ENCODE measurements at regions not wholly inside any gene's neighbourhood (a gene's known extent, or its start where the extent isn't known, plus 50 kb on each side); places are given as distances from the start of the nearest gene placed in this dataset.

DNA sequence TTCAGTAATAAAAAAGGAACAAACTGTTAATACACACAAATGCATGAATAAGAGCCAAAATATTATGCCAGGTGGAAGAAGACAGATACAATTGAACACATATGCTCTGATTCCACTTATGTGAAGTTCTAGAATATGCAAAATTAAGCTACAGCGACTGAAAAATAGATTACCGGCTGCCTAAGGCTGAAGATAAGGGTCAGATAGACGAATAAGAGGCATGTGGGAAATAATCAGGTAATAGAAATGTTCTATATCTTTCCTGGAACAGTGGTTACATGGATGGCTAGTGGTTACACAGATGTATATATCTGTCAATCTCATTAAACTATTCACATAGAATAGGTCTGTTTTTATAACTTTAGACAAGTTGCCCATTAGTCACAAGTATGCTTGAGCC is 51.9 kb upstream of the REG3G start:
- Mint-ChIP-seq H3K36me3 (no peaks in the 10 kb centered on the region), H3K27me3 (ENCODE audit: low read depth) (no peaks in the 10 kb centered on the region), H3K9me3 (no peaks in the 10 kb centered on the region), H3K4me3 (no peak overlapping the region), H3K27ac (no peak overlapping the region), H3K4me1 (peaks cover 17% of the 10 kb centered on the region)
- no peak for ATAC-seq
- TF ChIP-seq, protein P1, sequence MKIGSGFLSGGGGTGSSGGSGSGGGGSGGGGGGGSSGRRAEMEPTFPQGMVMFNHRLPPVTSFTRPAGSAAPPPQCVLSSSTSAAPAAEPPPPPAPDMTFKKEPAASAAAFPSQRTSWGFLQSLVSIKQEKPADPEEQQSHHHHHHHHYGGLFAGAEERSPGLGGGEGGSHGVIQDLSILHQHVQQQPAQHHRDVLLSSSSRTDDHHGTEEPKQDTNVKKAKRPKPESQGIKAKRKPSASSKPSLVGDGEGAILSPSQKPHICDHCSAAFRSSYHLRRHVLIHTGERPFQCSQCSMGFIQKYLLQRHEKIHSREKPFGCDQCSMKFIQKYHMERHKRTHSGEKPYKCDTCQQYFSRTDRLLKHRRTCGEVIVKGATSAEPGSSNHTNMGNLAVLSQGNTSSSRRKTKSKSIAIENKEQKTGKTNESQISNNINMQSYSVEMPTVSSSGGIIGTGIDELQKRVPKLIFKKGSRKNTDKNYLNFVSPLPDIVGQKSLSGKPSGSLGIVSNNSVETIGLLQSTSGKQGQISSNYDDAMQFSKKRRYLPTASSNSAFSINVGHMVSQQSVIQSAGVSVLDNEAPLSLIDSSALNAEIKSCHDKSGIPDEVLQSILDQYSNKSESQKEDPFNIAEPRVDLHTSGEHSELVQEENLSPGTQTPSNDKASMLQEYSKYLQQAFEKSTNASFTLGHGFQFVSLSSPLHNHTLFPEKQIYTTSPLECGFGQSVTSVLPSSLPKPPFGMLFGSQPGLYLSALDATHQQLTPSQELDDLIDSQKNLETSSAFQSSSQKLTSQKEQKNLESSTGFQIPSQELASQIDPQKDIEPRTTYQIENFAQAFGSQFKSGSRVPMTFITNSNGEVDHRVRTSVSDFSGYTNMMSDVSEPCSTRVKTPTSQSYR (CRISPR knock-in tag; IDR thresholded peaks at IDR 0.05): no peak
- TF ChIP-seq ZNF671 (CRISPR knock-in tag; IDR thresholded peaks at IDR 0.05): no peak
- TF ChIP-seq ELF4 (CRISPR knock-in tag; IDR thresholded peaks at IDR 0.05; ENCODE audit: low read depth): no peak
- TF ChIP-seq TEAD4 (CRISPR knock-in tag; IDR thresholded peaks at IDR 0.05): no peak
- TF ChIP-seq FOXJ3 (CRISPR knock-in tag; IDR thresholded peaks at IDR 0.05; ENCODE audit: borderline replicate concordance): no peak
- no peak for TF ChIP-seq CTCF (IDR thresholded peaks at IDR 0.05)
- TF ChIP-seq, protein P2, sequence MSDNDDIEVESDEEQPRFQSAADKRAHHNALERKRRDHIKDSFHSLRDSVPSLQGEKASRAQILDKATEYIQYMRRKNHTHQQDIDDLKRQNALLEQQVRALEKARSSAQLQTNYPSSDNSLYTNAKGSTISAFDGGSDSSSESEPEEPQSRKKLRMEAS (CRISPR knock-in tag; IDR thresholded peaks at IDR 0.05): no peak
- TF ChIP-seq RORB (CRISPR knock-in tag; IDR thresholded peaks at IDR 0.05): no peak
- no peak for TF ChIP-seq ZMAT4 (CRISPR knock-in tag; IDR thresholded peaks at IDR 0.05)
- TF ChIP-seq, protein P3, sequence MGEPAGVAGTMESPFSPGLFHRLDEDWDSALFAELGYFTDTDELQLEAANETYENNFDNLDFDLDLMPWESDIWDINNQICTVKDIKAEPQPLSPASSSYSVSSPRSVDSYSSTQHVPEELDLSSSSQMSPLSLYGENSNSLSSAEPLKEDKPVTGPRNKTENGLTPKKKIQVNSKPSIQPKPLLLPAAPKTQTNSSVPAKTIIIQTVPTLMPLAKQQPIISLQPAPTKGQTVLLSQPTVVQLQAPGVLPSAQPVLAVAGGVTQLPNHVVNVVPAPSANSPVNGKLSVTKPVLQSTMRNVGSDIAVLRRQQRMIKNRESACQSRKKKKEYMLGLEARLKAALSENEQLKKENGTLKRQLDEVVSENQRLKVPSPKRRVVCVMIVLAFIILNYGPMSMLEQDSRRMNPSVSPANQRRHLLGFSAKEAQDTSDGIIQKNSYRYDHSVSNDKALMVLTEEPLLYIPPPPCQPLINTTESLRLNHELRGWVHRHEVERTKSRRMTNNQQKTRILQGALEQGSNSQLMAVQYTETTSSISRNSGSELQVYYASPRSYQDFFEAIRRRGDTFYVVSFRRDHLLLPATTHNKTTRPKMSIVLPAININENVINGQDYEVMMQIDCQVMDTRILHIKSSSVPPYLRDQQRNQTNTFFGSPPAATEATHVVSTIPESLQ (CRISPR knock-in tag; IDR thresholded peaks at IDR 0.05): no peak
- no peak for TF ChIP-seq ERG (CRISPR knock-in tag; IDR thresholded peaks at IDR 0.05)
- no peak for TF ChIP-seq ATF2 (CRISPR knock-in tag; IDR thresholded peaks at IDR 0.05; ENCODE audit: borderline replicate concordance, low read depth)
- ChIA-PET CTCF (no interaction called here), POLR2A (interaction anchor here (0.7 kb wide), 1 partner anchor 133 kb away, joined by 5 read pairs; no protein-coding TSS in a partner anchor)
- DNase-seq (ENCODE audit: low spot score): no peak
